GM12801 (cell line): ENCODE measurements at regions not wholly inside any gene's neighbourhood (a gene's known extent, or its start where the extent isn't known, plus 50 kb on each side); places are given as distances from the start of the nearest gene placed in this dataset.
A peak's percentile ranks its signal among the peaks of the same experiment; 100 is the strongest.

Experiments
- TF ChIP-seq, protein P1 (sequence below): IDR thresholded peaks from one replicate; pipeline ENCODE4 v1.5.1; 2011; ENCODE audit warnings: control low read depth; ENCODE audit not compliant: insufficient read length; ENCODE audit errors: extremely low read depth

DNA sequence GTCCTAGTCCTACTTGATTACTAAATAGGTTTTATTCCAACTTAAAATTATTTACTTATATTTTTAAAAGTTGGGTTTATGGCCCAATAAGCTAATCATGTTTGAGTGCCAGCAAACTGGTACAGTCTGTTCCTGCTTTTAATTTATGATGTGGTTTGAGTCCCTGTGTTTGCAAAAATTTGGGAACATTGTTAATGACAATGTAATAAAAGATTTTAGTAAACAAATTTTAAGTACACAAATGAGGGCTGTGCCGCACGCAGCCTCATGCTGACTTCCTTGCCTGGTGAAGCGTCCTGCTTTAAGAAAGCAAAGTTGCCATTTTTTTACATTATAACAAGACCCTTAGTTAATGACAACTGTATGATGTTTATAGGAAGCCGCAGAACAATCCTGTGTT lies 96.8 kb upstream of the MAP1B start:
- TF ChIP-seq, protein P1, sequence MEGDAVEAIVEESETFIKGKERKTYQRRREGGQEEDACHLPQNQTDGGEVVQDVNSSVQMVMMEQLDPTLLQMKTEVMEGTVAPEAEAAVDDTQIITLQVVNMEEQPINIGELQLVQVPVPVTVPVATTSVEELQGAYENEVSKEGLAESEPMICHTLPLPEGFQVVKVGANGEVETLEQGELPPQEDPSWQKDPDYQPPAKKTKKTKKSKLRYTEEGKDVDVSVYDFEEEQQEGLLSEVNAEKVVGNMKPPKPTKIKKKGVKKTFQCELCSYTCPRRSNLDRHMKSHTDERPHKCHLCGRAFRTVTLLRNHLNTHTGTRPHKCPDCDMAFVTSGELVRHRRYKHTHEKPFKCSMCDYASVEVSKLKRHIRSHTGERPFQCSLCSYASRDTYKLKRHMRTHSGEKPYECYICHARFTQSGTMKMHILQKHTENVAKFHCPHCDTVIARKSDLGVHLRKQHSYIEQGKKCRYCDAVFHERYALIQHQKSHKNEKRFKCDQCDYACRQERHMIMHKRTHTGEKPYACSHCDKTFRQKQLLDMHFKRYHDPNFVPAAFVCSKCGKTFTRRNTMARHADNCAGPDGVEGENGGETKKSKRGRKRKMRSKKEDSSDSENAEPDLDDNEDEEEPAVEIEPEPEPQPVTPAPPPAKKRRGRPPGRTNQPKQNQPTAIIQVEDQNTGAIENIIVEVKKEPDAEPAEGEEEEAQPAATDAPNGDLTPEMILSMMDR = no peak

DNA sequence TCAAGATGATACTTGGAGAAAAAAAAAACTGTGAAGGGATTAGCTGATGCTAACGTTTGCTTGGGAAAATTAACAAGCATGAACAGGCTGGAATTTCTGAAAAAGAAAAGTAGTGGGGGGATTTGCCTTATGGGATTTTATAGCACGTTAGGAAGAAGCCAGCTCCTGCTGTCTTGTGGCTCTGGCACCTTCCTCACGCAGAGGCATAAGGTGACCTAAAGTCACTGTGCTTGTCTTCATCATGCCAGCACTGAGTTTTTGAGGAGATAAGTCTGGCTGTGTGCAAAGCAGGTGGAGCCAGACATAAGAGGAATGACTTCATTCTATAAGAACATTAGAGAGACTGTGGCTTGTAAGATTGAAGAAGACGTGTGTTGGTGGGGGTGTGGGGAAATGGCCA lies 94.4 kb upstream of the MAP1B start:
- TF ChIP-seq, protein P1 = no peak

DNA sequence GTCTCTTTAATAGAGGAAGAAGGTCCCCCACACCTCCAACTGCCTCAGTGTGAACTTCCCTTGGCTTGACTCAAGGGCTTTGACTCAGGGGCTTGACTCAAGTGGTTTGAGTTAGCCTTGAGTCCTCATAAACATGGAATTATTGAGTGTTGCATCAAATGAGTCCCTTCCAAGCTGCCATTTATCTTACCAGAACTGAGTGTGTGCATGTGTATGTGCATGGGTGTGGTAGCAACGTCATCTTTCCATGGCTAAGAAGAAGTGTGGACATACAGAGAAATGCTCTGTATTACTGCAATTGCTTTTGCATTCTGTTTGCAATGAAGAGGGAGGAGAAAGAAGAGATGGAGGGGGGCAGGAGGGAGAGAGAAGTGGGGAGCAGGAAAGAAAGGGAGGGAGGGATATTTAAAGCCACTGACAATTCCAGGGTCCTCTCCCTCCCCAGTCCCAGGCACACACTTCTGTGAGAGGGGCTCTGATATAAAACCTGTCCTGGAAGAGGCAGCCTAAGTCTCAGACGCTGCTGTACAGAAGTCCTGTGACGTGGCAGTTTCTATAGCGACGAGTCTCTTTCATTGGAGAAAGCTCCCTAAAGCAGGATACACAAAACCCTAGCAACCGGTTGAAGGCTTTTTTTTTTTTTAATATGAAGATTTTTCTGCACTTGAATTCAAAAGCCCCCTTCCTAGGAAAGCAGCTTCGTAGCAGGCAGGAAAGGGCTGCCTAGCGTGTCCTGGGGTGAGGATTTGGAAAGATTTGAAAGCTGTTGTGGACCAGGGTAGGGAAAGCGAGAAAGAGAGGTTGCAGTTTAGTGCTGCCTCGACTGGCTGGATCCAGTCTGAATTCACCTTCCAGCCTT lies 93.3 kb upstream of the MAP1B start:
- TF ChIP-seq, protein P1 = no peak

DNA sequence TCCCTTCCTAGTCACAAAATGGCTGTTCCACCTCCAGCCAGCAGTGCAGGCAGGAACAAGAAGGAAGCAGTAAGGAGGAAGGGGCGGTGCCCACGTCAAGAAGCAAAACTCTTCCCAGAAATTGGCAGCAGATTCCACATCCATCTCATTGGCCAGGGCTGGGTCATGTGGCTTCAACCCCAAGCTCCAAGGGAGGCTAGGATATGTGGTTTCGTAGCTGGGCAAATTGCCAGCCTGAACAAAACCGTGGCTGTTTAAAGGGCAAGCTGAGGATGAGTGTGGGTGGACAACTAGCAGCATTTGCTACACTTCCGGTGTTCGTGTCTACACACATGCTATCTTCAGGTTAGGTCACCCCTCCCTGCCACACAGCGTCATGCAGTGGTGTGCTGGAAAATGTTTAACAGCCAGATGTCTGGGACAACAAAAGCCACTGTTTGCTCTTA lies 92.1 kb upstream of the MAP1B start:
- TF ChIP-seq, protein P1 = no peak

DNA sequence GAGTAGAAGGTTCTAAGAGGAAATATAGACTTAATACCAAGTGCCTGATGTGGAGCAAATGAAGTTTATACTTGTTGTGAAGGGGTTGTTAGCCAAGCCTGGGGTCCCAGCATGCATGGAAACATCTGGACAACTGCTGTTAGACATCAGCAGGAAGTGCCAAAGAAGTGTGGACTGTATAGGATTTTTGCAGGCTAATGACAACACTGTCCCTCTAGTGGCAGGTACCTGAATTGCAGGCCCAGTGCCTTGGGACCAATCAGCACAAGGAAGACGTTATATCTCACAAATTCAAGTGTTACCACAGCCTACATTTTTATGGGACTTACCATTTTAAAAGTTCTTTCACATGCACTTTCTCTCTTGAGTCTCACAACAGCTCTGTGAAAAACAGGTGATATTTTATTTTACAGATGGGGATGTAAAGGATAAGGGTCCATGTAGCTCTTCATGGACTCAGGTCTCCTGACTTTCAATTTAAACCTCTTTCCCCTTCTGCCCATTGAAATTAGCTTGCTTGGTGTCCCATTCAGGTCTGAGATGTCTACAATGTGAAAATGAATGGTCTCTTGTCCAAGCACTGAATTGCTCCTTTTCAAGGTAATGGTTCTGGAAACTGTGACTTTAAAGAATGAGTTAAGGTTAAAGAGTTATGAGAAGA lies 89.0 kb upstream of the MAP1B start:
- TF ChIP-seq, protein P1 = peak; percentile 96

DNA sequence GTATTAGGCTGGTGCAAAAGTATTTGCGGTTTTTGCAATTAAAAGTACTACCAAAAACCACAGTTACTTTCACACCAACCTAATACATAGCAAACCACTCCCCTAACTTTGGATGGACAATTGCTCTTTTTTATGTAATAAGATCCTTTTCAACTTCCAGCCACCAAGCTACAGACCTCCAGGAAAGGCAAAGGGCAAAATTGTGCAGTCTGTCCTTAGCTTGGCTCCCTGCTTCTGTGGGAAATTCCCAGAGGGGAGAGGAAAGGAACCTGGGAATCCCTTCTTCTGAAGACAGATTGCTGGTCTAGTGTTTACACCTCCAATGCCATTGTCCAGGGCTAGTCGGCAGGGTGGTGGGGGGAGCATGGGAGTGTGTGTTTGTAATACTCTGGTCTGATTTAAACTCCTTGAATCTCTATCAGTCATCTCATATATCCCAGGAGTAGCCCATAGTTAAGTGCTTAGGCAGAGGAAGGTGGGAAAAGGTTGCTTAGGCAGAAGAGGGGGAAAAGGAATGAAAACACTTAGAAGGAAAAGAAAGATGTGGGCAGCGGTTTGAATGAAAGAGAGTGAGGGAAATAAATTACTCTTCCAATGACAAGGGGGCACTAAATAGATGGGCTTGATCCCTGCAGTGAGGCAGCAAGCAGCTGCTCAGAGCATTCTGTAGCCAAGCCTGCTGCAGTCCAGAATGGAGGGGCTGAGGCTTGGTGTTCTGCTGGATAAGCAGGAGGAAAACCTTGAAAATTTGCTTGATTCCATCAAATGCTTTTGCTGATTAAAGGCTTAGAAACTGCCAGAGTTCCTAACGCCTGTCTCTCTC lies 86.9 kb upstream of the MAP1B start:
- TF ChIP-seq, protein P1 = no peak
